DMS53 treated with DMSO at 0.1 percent for 48 hours (cell line): ENCODE measurements at regions not wholly inside any gene's neighbourhood (a gene's known extent, or its start where the extent isn't known, plus 50 kb on each side); places are given as distances from the start of the nearest gene placed in this dataset.
"Not testable (repeated sequence)": the region's sequence is repeated elsewhere in the genome, so short reads cannot be mapped to it uniquely, and the experiment has no call there.

Experiments used
- DNase-seq: peaks from one replicate; lab custom pipeline; 2025; ENCODE audit not compliant: unreplicated experiment; lab: John Stamatoyannopoulos, UW

DNA sequence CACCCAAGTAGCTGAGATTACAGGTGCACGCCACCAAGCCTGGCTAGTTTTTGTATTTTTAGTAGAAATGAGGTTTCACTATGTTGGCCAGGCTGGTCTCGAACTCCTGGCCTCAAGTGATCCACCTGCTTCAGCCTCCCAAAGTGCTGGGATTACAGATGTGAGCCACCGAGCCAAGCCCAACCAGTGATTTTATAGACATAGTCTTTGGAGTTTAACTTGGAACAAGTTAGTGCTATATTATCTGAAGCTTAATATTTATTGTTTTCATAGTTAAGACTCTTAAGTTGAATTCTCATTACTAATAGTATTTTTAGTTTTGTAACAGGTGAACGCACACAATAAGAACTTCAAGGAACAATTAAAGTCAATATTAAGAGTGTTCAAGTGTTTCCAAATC, 122.1 kb downstream of the SPAG6 start:
- DNase-seq, result not testable (repeated sequence)

DNA sequence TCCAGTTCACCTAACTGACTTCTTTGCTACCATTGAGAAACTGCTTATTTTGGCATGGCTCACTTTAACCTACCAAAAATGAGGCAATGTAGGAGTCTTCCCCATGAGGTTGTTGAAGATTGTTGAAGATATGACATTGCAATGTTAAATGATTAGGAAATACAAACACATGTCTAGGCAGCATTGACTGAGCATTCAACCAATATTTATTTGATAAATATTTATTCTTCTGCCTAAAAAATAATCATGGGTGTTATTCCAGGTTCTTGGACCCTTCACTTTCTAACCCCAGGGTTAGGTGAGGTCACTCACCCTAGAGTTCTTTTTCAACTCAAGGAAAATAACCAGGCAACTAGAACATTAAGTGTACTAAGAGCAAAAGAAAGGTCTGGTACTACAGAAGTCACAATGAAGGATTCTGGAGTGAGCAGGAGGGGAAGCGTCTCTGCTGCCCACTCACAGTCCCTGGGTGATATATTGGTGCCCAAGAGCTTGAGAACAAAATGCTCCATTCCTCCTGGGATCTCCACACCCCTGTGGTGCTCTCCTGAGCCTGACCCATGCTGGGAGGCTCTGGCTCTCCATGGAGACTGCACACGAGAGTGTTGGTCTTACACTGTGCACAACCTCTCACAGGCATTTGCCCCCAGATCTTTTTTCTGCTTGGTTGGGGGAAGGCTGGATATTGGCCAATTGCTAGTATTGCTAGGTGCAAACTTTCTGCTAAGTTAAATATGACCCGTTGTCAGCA, 123.4 kb downstream of the SPAG6 start:
- DNase-seq, result no peak

DNA sequence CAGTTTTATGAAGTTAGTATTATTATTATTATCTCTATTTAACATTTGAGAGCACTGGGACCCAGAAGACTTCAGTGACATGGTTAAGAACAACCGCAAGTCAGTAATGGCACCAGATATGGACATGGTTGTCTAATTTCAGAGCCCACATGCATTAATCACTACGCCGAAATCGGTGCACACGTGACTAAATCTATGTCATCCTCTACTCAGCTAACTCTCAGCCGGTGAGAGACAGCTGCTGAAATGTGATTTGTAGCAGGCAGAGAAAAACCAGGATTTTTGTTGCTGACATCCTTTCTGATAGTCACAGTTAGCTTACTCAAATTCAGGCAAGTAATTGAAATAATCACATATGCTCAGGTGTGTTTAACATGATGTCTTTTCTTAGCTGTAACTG, 127.7 kb downstream of the SPAG6 start:
- no peak for DNase-seq

- no peak for DNase-seq
Measured at GRCh38 chr10:22473459-22473858, 128.2 kb downstream of the SPAG6 start.

- DNase-seq, result peak; percentile 30
Measured at GRCh38 chr10:22475651-22476600, 130.6 kb downstream of the SPAG6 start.

- no peak for DNase-seq
Measured at GRCh38 chr10:22476601-22477321, 131.5 kb downstream of the SPAG6 start.

- no peak for DNase-seq
Measured at GRCh38 chr10:22477334-22478287, 132.3 kb downstream of the SPAG6 start.

GRCh38 chr10:22478555-22479334, 133.4 kb downstream of the SPAG6 start:
- no peak for DNase-seq

- DNase-seq, result no peak
Measured at GRCh38 chr10:22479419-22479818, 134.1 kb downstream of the SPAG6 start.

DNA sequence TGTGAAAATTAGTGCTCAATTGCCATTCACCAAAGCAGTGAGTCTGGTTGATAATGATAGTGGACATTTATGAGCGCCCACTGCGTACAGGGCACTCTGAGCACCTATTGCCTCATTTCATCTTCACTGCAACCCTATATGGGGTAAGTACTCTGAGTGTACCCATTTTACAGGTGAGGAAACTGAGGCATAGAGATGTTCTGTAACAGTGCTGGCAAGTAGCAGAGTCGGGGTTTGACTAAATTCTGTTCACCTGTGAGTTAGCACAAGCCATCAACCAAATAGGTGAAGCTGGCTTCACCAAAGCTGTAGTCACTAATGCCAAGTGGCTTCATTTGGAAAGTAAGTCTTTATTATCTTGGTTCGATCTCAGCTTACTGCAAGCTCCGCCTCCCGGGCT, 135.8 kb downstream of the SPAG6 start:
- no peak for DNase-seq

DNA sequence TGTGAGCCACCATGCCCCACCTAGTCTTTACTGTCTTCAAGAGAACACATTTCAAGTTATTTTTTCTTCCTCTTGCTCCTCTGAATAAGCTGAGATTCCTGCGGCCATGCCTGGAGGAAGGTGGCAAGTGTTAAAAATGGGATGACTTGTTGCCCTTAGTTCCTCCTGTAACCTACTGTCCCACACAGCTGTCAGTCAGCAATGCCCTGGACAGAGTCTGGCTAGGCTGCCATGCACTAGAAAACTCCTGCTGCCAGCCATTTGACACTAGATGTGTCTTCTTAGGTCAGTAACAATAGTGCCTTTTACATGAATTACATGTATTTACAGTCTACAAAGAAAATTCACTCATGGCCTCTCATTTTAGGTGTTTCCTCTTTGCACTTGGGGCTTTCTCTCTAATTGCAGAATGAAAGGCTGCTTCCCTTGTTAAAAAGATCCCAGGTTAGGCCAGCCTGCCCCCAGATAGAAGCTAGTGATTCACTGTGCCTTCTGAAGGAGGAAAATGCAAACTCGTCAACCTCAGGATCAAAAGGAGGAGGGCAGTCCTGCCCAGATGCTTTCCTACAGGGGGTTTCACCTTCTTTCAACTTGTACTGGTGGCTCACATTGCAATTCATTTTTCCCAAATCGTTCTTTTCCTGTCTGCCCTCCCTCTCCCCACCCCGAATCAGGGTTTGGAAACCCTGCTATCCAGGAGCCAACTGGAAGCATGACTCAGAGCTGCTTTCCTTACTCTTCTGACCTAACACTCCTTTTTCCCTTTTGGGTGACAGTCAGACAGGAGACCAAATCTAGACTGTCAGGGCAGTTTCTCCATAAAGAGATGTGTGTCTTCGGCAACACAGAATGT, 136.6 kb downstream of the SPAG6 start:
- no peak for DNase-seq

GRCh38 chr10:22483132-22483531, 137.8 kb downstream of the SPAG6 start:
- DNase-seq, result no peak
